ENCODE measurements at regions not wholly inside any gene's neighbourhood (a gene's known extent, or its start where the extent isn't known, plus 50 kb on each side); places are given as distances from the start of the nearest gene placed in this dataset.

DNA sequence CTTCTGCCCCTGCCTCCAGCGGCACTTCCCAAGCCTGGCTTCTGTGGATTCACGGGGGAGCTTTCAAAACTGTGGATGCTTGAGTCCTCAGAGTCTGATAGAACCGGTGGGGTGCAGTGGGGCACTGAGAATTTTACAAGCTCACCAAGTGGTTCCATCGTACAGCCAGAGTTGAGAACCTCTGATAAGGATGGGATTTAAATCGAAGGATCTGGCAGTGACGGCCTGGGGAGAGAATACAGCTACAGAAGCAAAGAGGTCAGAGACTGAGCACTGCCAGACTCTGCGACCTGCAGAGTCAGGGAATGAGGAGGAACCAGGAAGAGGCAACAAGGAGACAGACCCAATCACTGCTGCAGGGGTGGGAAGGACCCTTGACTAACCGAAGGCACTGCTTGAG lies 124.6 kb upstream of the BOD1 start (continued):
- TF ChIP-seq, protein P1, sequence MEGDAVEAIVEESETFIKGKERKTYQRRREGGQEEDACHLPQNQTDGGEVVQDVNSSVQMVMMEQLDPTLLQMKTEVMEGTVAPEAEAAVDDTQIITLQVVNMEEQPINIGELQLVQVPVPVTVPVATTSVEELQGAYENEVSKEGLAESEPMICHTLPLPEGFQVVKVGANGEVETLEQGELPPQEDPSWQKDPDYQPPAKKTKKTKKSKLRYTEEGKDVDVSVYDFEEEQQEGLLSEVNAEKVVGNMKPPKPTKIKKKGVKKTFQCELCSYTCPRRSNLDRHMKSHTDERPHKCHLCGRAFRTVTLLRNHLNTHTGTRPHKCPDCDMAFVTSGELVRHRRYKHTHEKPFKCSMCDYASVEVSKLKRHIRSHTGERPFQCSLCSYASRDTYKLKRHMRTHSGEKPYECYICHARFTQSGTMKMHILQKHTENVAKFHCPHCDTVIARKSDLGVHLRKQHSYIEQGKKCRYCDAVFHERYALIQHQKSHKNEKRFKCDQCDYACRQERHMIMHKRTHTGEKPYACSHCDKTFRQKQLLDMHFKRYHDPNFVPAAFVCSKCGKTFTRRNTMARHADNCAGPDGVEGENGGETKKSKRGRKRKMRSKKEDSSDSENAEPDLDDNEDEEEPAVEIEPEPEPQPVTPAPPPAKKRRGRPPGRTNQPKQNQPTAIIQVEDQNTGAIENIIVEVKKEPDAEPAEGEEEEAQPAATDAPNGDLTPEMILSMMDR (IDR thresholded peaks at IDR 0.05; ENCODE audit: low read depth, low read length, missing input control) = no peak
- TF ChIP-seq YY1 (IDR thresholded peaks at IDR 0.05) (no peak), FOXA1 (IDR thresholded peaks at IDR 0.05) (no peak), TAF1 (conservative IDR thresholded peaks at IDR 0.05) (no peak)

DNA sequence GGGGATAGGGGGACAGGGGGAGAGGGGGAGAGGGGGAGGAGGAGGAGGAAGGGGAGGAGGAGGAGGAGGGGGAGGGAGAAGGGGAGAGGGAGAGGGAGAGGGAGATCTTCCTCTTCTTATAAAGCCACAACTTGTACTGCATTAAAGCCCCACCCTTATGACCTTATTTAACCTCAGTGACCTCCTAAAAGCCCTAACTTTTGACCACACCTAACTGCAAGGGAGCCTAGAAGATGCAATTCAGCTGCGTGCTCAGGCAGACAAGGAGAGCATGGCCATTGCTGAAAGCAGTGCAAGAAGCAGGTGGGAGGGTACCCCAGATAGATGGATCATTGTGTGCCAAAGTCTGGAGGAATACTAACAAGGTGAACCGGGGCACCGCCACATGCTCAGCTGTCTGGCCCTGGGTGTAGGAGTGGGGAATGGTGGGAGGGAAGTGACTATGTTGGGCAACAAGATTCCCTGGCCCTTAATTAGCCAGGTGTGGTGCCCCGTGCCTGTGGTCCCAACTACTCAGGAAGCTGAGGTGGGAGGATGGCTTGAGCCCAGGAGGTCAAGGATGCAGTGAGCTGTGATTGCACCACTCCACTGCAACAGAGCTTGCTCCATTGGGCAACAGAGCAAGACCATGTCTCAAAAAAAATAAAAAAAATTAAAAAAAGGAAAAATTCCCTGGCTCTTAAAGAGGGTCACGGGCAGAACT lies 125.4 kb upstream of the BOD1 start:
- 90% methylated on average over 5 of the region's 5 CpGs for WGBS

DNA sequence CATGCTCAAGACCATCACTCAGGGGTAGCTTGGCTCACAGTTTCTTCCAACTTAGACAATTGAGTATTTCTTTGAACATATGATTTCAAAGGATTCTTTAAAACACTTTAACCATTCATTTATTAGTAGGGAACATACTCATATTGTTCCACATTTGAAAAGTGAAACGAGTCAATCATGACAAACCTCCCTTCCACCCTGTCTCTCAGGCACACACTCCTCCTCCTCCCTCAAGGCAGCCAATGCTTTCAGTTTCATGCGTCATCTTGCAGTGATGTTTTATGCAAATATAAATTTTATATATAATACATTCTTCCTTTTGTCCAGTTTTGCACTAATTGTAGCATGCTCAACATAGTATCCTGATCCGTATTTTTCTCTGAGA lies 126.0 kb upstream of the BOD1 start:
- DNase-seq (ENCODE audit: low spot score) = no peak
- Histone ChIP-seq H3K4me3 (ENCODE audit: low read depth in 1 of 3, low read length in 3 of 3) (no peak overlapping the region), H3K27ac (ENCODE audit: low read depth in 1 of 2, low read length in 2 of 2) (no peak overlapping the region)
- TF ChIP-seq TAF1 (conservative IDR thresholded peaks at IDR 0.05) = no peak
- TF ChIP-seq, protein P2, sequence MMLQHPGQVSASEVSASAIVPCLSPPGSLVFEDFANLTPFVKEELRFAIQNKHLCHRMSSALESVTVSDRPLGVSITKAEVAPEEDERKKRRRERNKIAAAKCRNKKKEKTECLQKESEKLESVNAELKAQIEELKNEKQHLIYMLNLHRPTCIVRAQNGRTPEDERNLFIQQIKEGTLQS (IDR thresholded peaks at IDR 0.05) = no peak
- TF ChIP-seq YY1 (IDR thresholded peaks at IDR 0.05) = no peak
- no peak for TF ChIP-seq SP1 (IDR thresholded peaks at IDR 0.05)
- no peak for TF ChIP-seq FOXA1 (IDR thresholded peaks at IDR 0.05)
- no peak for TF ChIP-seq NR2F2 (IDR thresholded peaks at IDR 0.05)
- no peak for TF ChIP-seq RXRA (IDR thresholded peaks at IDR 0.05)
- no peak for TF ChIP-seq GABPA (IDR thresholded peaks at IDR 0.05 in 1 of 2, conservative IDR thresholded peaks at IDR 0.05 in 1 of 2)
- TF ChIP-seq, protein P3, sequence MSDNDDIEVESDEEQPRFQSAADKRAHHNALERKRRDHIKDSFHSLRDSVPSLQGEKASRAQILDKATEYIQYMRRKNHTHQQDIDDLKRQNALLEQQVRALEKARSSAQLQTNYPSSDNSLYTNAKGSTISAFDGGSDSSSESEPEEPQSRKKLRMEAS (IDR thresholded peaks at IDR 0.05) = no peak
- TF ChIP-seq, protein P1 (IDR thresholded peaks at IDR 0.05; ENCODE audit: low read depth, low read length, missing input control) = no peak
- TF ChIP-seq, protein P4, sequence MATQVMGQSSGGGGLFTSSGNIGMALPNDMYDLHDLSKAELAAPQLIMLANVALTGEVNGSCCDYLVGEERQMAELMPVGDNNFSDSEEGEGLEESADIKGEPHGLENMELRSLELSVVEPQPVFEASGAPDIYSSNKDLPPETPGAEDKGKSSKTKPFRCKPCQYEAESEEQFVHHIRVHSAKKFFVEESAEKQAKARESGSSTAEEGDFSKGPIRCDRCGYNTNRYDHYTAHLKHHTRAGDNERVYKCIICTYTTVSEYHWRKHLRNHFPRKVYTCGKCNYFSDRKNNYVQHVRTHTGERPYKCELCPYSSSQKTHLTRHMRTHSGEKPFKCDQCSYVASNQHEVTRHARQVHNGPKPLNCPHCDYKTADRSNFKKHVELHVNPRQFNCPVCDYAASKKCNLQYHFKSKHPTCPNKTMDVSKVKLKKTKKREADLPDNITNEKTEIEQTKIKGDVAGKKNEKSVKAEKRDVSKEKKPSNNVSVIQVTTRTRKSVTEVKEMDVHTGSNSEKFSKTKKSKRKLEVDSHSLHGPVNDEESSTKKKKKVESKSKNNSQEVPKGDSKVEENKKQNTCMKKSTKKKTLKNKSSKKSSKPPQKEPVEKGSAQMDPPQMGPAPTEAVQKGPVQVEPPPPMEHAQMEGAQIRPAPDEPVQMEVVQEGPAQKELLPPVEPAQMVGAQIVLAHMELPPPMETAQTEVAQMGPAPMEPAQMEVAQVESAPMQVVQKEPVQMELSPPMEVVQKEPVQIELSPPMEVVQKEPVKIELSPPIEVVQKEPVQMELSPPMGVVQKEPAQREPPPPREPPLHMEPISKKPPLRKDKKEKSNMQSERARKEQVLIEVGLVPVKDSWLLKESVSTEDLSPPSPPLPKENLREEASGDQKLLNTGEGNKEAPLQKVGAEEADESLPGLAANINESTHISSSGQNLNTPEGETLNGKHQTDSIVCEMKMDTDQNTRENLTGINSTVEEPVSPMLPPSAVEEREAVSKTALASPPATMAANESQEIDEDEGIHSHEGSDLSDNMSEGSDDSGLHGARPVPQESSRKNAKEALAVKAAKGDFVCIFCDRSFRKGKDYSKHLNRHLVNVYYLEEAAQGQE (IDR thresholded peaks at IDR 0.05) = no peak
- no peak for TF ChIP-seq EGR1 (IDR thresholded peaks at IDR 0.05; ENCODE audit: low read depth in 2 of 2)
- no peak for TF ChIP-seq HNF4A (conservative IDR thresholded peaks at IDR 0.05)
- no peak for TF ChIP-seq HNF4G (IDR thresholded peaks at IDR 0.05)
- TF ChIP-seq FOXA2 (IDR thresholded peaks at IDR 0.05) = no peak

More for the DNA sequence above, 125.4 kb upstream of the BOD1 start:
- H3K4me1 ChIP-seq (ENCODE audit: control insufficient read depth in 4 of 4, insufficient read depth in 4 of 4, low read length in 3 of 4) = peaks cover 0 to 9% (median under 1%) of the 10 kb centered on the region in 4 donors
- H3K36me3 ChIP-seq (ENCODE audit: control insufficient read depth in 4 of 4, insufficient read depth in 3 of 4, low read depth in 1 of 4, low read length in 3 of 4) = no peaks in the 10 kb centered on the region
- H3K4me3 ChIP-seq (ENCODE audit: low read depth in 1 of 3, low read length in 3 of 3) = no peak overlapping the region
- TF ChIP-seq, protein P4 (IDR thresholded peaks at IDR 0.05) = no peak
- TF ChIP-seq RXRA (IDR thresholded peaks at IDR 0.05) (peak in 1 of 2 donors; percentile 4), SP1 (IDR thresholded peaks at IDR 0.05) (no peak), HNF4A (conservative IDR thresholded peaks at IDR 0.05) (peak; percentile 19 to 32)
- DNase-seq (ENCODE audit: low spot score) = no peak
- H3K9ac ChIP-seq (ENCODE audit: low read depth in 1 of 2, low read length in 2 of 2) = no peak overlapping the region
- no peaks in the 10 kb centered on the region for H3K27me3 ChIP-seq (ENCODE audit: control insufficient read depth in 4 of 4, insufficient read depth in 4 of 4, low read length in 3 of 4)
- H3K27ac ChIP-seq (ENCODE audit: low read depth in 1 of 2, low read length in 2 of 2) = no peak overlapping the region
- no peaks in the 10 kb centered on the region for H3K9me3 ChIP-seq (ENCODE audit: control insufficient read depth in 4 of 4, low read length in 3 of 4)

More for the DNA sequence above, 126.0 kb upstream of the BOD1 start:
- no peaks in the 10 kb centered on the region for H3K36me3 ChIP-seq (ENCODE audit: control insufficient read depth in 4 of 4, insufficient read depth in 3 of 4, low read depth in 1 of 4, low read length in 3 of 4)
- H3K4me1 ChIP-seq (ENCODE audit: control insufficient read depth in 4 of 4, insufficient read depth in 4 of 4, low read length in 3 of 4) = peaks cover 0 to 9% (median under 1%) of the 10 kb centered on the region in 4 donors
- WGBS = 87% methylated on average over 3 of the region's 3 CpGs
- no peaks in the 10 kb centered on the region for H3K27me3 ChIP-seq (ENCODE audit: control insufficient read depth in 4 of 4, insufficient read depth in 4 of 4, low read length in 3 of 4)
- no peaks in the 10 kb centered on the region for H3K9me3 ChIP-seq (ENCODE audit: control insufficient read depth in 4 of 4, low read length in 3 of 4)
- H3K9ac ChIP-seq (ENCODE audit: low read depth in 1 of 2, low read length in 2 of 2) = no peak overlapping the region

Data from liver (tissue), 8 donors.